H9 (cell line): ENCODE measurements at regions not wholly inside any gene's neighbourhood (a gene's known extent, or its start where the extent isn't known, plus 50 kb on each side); places are given as distances from the start of the nearest gene placed in this dataset.

Experiments used
- DNase-seq: peaks from one replicate; pipeline ENCODE4 v3.0.0-alpha.2; 2017
- H2AFZ ChIP-seq: one replicate; pipeline ENCODE4 v1.6.1; 2013; ENCODE audit warnings: mild to moderate bottlenecking, low read length, control low read depth, moderate library complexity
- H2AK5ac ChIP-seq: 2 replicates; pipeline ENCODE4 v1.6.1; 2013; ENCODE audit warnings: low read length, control low read depth, mixed read lengths; ENCODE audit not compliant: insufficient read length
- H2BK120ac ChIP-seq: one replicate; pipeline ENCODE4 v1.6.1; 2013; ENCODE audit warnings: low read depth, mild to moderate bottlenecking, low read length, control low read depth, inconsistent platforms; ENCODE audit not compliant: poor library complexity, severe bottlenecking
- H2BK12ac ChIP-seq: 2 replicates; pipeline ENCODE4 v1.6.1; 2013; ENCODE audit warnings: low read length, control low read depth, mixed read lengths, low read depth; ENCODE audit not compliant: insufficient read length
- H2BK15ac ChIP-seq: 2 replicates; pipeline ENCODE4 v1.6.1; 2013; ENCODE audit warnings: low read depth, low read length, control low read depth
- H2BK20ac ChIP-seq: one replicate; pipeline ENCODE4 v1.6.1; 2013; ENCODE audit warnings: low read depth, mild to moderate bottlenecking, low read length, control low read depth, inconsistent platforms; ENCODE audit not compliant: poor library complexity, severe bottlenecking
- H2BK5ac ChIP-seq: 2 replicates; pipeline ENCODE4 v1.6.1; 2013; ENCODE audit warnings: low read length, control low read depth, mixed read lengths; ENCODE audit not compliant: insufficient read length
- H3K14ac ChIP-seq: 2 replicates; pipeline ENCODE4 v1.6.1; 2013; ENCODE audit warnings: low read length, control low read depth; ENCODE audit not compliant: insufficient read depth
- H3K18ac ChIP-seq: 2 replicates; pipeline ENCODE4 v1.6.1; 2013; ENCODE audit warnings: low read depth, mild to moderate bottlenecking, mixed read lengths, low read length, control low read depth; ENCODE audit not compliant: insufficient read length
- H3K23ac ChIP-seq: 2 replicates; pipeline ENCODE4 v1.6.1; 2013; ENCODE audit warnings: low read length, control low read depth, mixed read lengths, low read depth; ENCODE audit not compliant: insufficient read length
- H3K23me2 ChIP-seq: 2 replicates; pipeline ENCODE4 v1.6.1; 2013; ENCODE audit warnings: low read depth, mild to moderate bottlenecking, mixed read lengths, low read length, control low read depth; ENCODE audit not compliant: insufficient read length, poor library complexity, severe bottlenecking
- H3K27ac ChIP-seq: 2 replicates; pipeline ENCODE4 v1.5.1; 2013; ENCODE audit warnings: low read length, control low read depth, mixed read lengths, low read depth; ENCODE audit not compliant: insufficient read length
- H3K27me3 ChIP-seq: 2 replicates; pipeline ENCODE4 v1.6.1; 2013; ENCODE audit warnings: low read length, control low read depth, inconsistent platforms; ENCODE audit not compliant: insufficient read depth
- H3K4ac ChIP-seq: 2 replicates; pipeline ENCODE4 v1.6.1; 2013; ENCODE audit warnings: low read depth, mild to moderate bottlenecking, control low read depth, inconsistent platforms, low read length, moderate library complexity
- H3K4me1 ChIP-seq: 2 replicates; pipeline ENCODE4 v1.6.1; 2013; ENCODE audit warnings: low read length, control low read depth, inconsistent platforms; ENCODE audit not compliant: insufficient read depth
- H3K4me2 ChIP-seq: 2 replicates; pipeline ENCODE4 v1.6.1; 2013; ENCODE audit warnings: low read length, control low read depth, mixed read lengths; ENCODE audit not compliant: insufficient read length, insufficient read depth
- H3K56ac ChIP-seq: 2 replicates; pipeline ENCODE4 v1.6.1; 2013; ENCODE audit warnings: low read depth, mild to moderate bottlenecking, mixed read lengths, low read length, control low read depth; ENCODE audit not compliant: insufficient read length
- H3K79me1 ChIP-seq: 2 replicates; pipeline ENCODE4 v1.6.1; 2013; ENCODE audit warnings: low read depth, mild to moderate bottlenecking, moderate library complexity, low read length, control low read depth, inconsistent platforms; ENCODE audit not compliant: insufficient read depth, poor library complexity, severe bottlenecking
- H3K79me2 ChIP-seq: 2 replicates; pipeline ENCODE4 v1.6.1; 2013; ENCODE audit warnings: low read length, control low read depth, inconsistent platforms; ENCODE audit not compliant: insufficient read depth
- H3K9ac ChIP-seq: 2 replicates; pipeline ENCODE4 v1.6.1; 2013; ENCODE audit warnings: low read length, control low read depth, mixed read lengths; ENCODE audit not compliant: insufficient read length; ENCODE audit errors: extremely low read depth
- H3K9me3 ChIP-seq: one replicate; pipeline ENCODE4 v1.6.1; 2013; ENCODE audit warnings: low read depth, low read length, inconsistent platforms; ENCODE audit not compliant: control insufficient read depth
- H3T11ph ChIP-seq: one replicate; pipeline ENCODE4 v1.6.1; 2013; ENCODE audit warnings: mild to moderate bottlenecking, low read length, control low read depth, inconsistent platforms
- H4K20me1 ChIP-seq: one replicate; pipeline ENCODE4 v1.6.1; 2013; ENCODE audit not compliant: control insufficient read depth, insufficient read length, insufficient read depth
- H4K5ac ChIP-seq: 2 replicates; pipeline ENCODE4 v1.6.1; 2013; ENCODE audit warnings: low read depth, mild to moderate bottlenecking, mixed read lengths, low read length, control low read depth; ENCODE audit not compliant: insufficient read length
- H4K8ac ChIP-seq: replicated peaks from 2 replicates; pipeline ENCODE4 v1.6.1; 2013; ENCODE audit warnings: low read length, control low read depth, mixed read lengths, low read depth; ENCODE audit not compliant: insufficient read length
- H4K91ac ChIP-seq: 2 replicates; pipeline ENCODE4 v1.6.1; 2013; ENCODE audit warnings: low read depth, mild to moderate bottlenecking, moderate library complexity, mixed read lengths, low read length, control low read depth; ENCODE audit not compliant: insufficient read length
- H3K27ac Mint-ChIP-seq, 3 experiments: 2 replicates in 2 of 3; 3 replicates in 1 of 3; pipeline ENCODE4 v1.8.0; 2020 to 2021; ENCODE audit warnings: mixed read lengths in 3 of 3, mild to moderate bottlenecking in 1 of 3, moderate library complexity in 1 of 3
- H3K27me3 Mint-ChIP-seq: 2 replicates; pipeline ENCODE4 v1.8.0; 2021; ENCODE audit warnings: low read depth, mild to moderate bottlenecking, moderate library complexity, mixed read lengths
- H3K36me3 Mint-ChIP-seq, 3 experiments: 2 replicates in 2 of 3; 3 replicates in 1 of 3; pipeline ENCODE4 v1.8.0; 2020 to 2021; ENCODE audit warnings: low read depth in 3 of 3, mixed read lengths in 3 of 3; ENCODE audit not compliant: insufficient read depth in 1 of 3
- H3K4me1 Mint-ChIP-seq, 2 experiments: 2 replicates each; pipeline ENCODE4 v1.8.0; 2020; ENCODE audit warnings: mixed read lengths in 2 of 2
- H3K4me3 Mint-ChIP-seq, 2 experiments: 2 replicates in 1 of 2; 3 replicates in 1 of 2; pipeline ENCODE4 v1.8.0; 2020 to 2021; ENCODE audit warnings: mild to moderate bottlenecking in 2 of 2, mixed read lengths in 2 of 2, moderate library complexity in 1 of 2
- H3K9me3 Mint-ChIP-seq, 2 experiments: 2 replicates in 1 of 2; 3 replicates in 1 of 2; pipeline ENCODE4 v1.8.0; 2020; ENCODE audit warnings: mild to moderate bottlenecking in 2 of 2, mixed read lengths in 2 of 2, moderate library complexity in 1 of 2
- CTCF ChIP-seq: fragments of 200-600 bp; sonication (generic); conservative IDR thresholded peaks from 3 replicates; pipeline ENCODE4 v1.8.0; 2021; ENCODE audit warnings: antibody characterized with exemption, mild to moderate bottlenecking
- WGBS: extraction: QIAGEN DNeasy Blood & Tissue Kit; methylation state at CpG from one replicate; pipeline ENCODE4 v1.1.7; 2013; ENCODE audit warnings: missing lambda C conversion rate, low lambda C conversion rate, mixed read lengths; ENCODE audit not compliant: insufficient read length; ENCODE audit errors: extremely low coverage; 5-methylcytosine and 5-hydroxymethylcytosine counted together

- no peak overlapping the region for H3K4me3 Mint-ChIP-seq
- DNase-seq = no peak
- Histone ChIP-seq H3K14ac (no peak overlapping the region), H3K9me3 (no peaks in the 10 kb centered on the region), H3K23ac (no peak overlapping the region), H3K4me1 (no peaks in the 10 kb centered on the region), H3K27ac (no peak overlapping the region), H4K91ac (no peak overlapping the region), H2AFZ (no peak overlapping the region), H3K79me1 (no peaks in the 10 kb centered on the region), H2BK15ac (no peak overlapping the region), H3T11ph (no peak overlapping the region), H3K4me2 (no peak overlapping the region), H2BK12ac (no peak overlapping the region), H3K27me3 (no peaks in the 10 kb centered on the region), H4K5ac (no peak overlapping the region), H2BK120ac (no peak overlapping the region), H4K20me1 (no peaks in the 10 kb centered on the region), H2AK5ac (no peak overlapping the region), H2BK20ac (no peak overlapping the region), H3K79me2 (no peaks in the 10 kb centered on the region), H3K4ac (no peak overlapping the region), H3K56ac (no peak overlapping the region), H2BK5ac (no peak overlapping the region), H3K9ac (no peak overlapping the region), H3K18ac (no peak overlapping the region), H4K8ac (no peak overlapping the region), H3K23me2 (no peaks in the 10 kb centered on the region)
- H3K4me1 Mint-ChIP-seq = peaks cover 2 to 20% of the 10 kb centered on the region in 2 experiments; a peak in 3 of 4 replicates
- H3K36me3 Mint-ChIP-seq = peaks cover 0 to 3% (median 0%) of the 10 kb centered on the region in 3 experiments; a peak in 1 of 7 replicates
- H3K27ac Mint-ChIP-seq = no peak overlapping the region
- H3K27me3 Mint-ChIP-seq = no peaks in the 10 kb centered on the region
- no CpG with 5 or more reads among the region's 7 CpGs for WGBS
- no peaks in the 10 kb centered on the region; a peak in 1 of 5 replicates for H3K9me3 Mint-ChIP-seq
- TF ChIP-seq CTCF = no peak
Measured at GRCh38 chr1:209326831-209327230, 256.7 kb upstream of the CAMK1G start.
